LNCaP clone FGC (cell line): ENCODE measurements at regions not wholly inside any gene's neighbourhood (a gene's known extent, or its start where the extent isn't known, plus 50 kb on each side); places are given as distances from the start of the nearest gene placed in this dataset.

Source experiments
- DNase-seq: peaks from one replicate; pipeline ENCODE4 v3.0.0-alpha.2; 2011; ENCODE audit warnings: low read depth
- H3K4me3 ChIP-seq: 2 replicates; pipeline ENCODE4 v1.5.1; 2011; ENCODE audit warnings: mild to moderate bottlenecking, low read depth, low read length, control low read depth
- CTCF ChIP-seq: IDR thresholded peaks from 2 replicates; pipeline ENCODE4 v1.5.1; 2012; ENCODE audit warnings: mild to moderate bottlenecking; ENCODE audit not compliant: control insufficient read depth, insufficient read depth; ENCODE audit errors: extremely low read depth

- H3K4me3 ChIP-seq = no peak overlapping the region
- no peak for TF ChIP-seq CTCF
- DNase-seq = no peak
Measured at GRCh38 chr4:29853833-29854232, 866.3 kb upstream of the PCDH7 start.

GRCh38 chr4:29861307-29861706, 858.9 kb upstream of the PCDH7 start:
- no peak for DNase-seq
- TF ChIP-seq CTCF = no peak
- H3K4me3 ChIP-seq = no peak overlapping the region

GRCh38 chr4:29867412-29867811, 852.8 kb upstream of the PCDH7 start:
- H3K4me3 ChIP-seq = no peak overlapping the region
- no peak for DNase-seq
- no peak for TF ChIP-seq CTCF

GRCh38 chr4:29900336-29900735, 819.8 kb upstream of the PCDH7 start:
- TF ChIP-seq CTCF = no peak
- no peak overlapping the region for H3K4me3 ChIP-seq
- no peak for DNase-seq

GRCh38 chr4:29908276-29908675, 811.9 kb upstream of the PCDH7 start:
- no peak for TF ChIP-seq CTCF
- no peak for DNase-seq
- no peak overlapping the region for H3K4me3 ChIP-seq

GRCh38 chr4:29927895-29928294, 792.3 kb upstream of the PCDH7 start:
- DNase-seq = no peak
- no peak for TF ChIP-seq CTCF
- H3K4me3 ChIP-seq = no peak overlapping the region

- no peak overlapping the region for H3K4me3 ChIP-seq
- no peak for DNase-seq
- no peak for TF ChIP-seq CTCF
Measured at GRCh38 chr4:29948451-29948850, 771.7 kb upstream of the PCDH7 start.
